ENCODE measurements at regions not wholly inside any gene's neighbourhood (a gene's known extent, or its start where the extent isn't known, plus 50 kb on each side); places are given as distances from the start of the nearest gene placed in this dataset.
"Not testable (repeated sequence)": the region's sequence is repeated elsewhere in the genome, so short reads cannot be mapped to it uniquely, and the experiment has no call there.

GRCh38 chr15:22265056-22265945 is 185.0 kb downstream of the OR4M2 start:
- Histone ChIP-seq H3K4me1 (ENCODE audit: control insufficient read depth in 2 of 2, insufficient read depth in 1 of 2, low read depth in 1 of 2, low read length in 2 of 2) (no peaks in the 10 kb centered on the region), H4K91ac (ENCODE audit: low read depth, low read length, poor library complexity) (no peak overlapping the region), H2BK120ac (ENCODE audit: low read depth, low read length) (no peak overlapping the region), H2BK5ac (ENCODE audit: low read length) (no peak overlapping the region), H4K8ac (ENCODE audit: low read depth, low read length) (no peak overlapping the region), H3K36me3 (replicated peaks in 1 of 2; ENCODE audit: control insufficient read depth in 2 of 2, insufficient read depth in 2 of 2, low read length in 2 of 2) (no peaks in the 10 kb centered on the region), H3K14ac (ENCODE audit: low read length) (no peak overlapping the region), H2AFZ (ENCODE audit: low read length) (no peak overlapping the region), H3K4me3 (ENCODE audit: low read length in 2 of 2) (no peak overlapping the region), H2AK5ac (ENCODE audit: low read depth, low read length) (no peak overlapping the region), H3K27ac (replicated peaks; ENCODE audit: low read length) (no peak overlapping the region), H3K4ac (ENCODE audit: low read length) (no peak overlapping the region), H3K27me3 (ENCODE audit: control insufficient read depth in 3 of 3, insufficient read depth in 3 of 3, low read depth in 1 of 3, low read length in 3 of 3) (peaks cover 0 to 11% (median 0%) of the 10 kb centered on the region in 3 experiments), H3K23ac (ENCODE audit: low read depth, low read length, poor library complexity) (no peak overlapping the region), H2BK12ac (ENCODE audit: low read length) (no peak overlapping the region), H3K4me2 (ENCODE audit: insufficient read depth, low read length, poor library complexity, severe bottlenecking) (no peak overlapping the region), H3K9me3 (replicated peaks in 1 of 2; ENCODE audit: control insufficient read depth in 2 of 2, insufficient read depth in 1 of 2, low read depth in 1 of 2, low read length in 2 of 2) (peaks cover 0 to 8% of the 10 kb centered on the region in 2 donors), H3K18ac (ENCODE audit: low read length) (no peak overlapping the region), H3K79me1 (ENCODE audit: low read depth, low read length) (no peaks in the 10 kb centered on the region), H2BK15ac (ENCODE audit: low read length) (no peak overlapping the region), H3K9ac (ENCODE audit: low read depth, low read length, poor library complexity) (no peak overlapping the region)
- no CpG with 5 or more reads among the region's 19 CpGs for WGBS, 2 donors (ENCODE audit: extremely low coverage in 2 of 2, insufficient read length in 2 of 2, insufficient replicate concordance in 1 of 2)
- no peak for DNase-seq (ENCODE audit: low spot score)

GRCh38 chr15:22265970-22266369 is 185.6 kb downstream of the OR4M2 start:
- Histone ChIP-seq H3K23ac (ENCODE audit: low read depth, low read length, poor library complexity) (no peak overlapping the region), H3K4me3 (ENCODE audit: low read length in 2 of 2) (no peak overlapping the region), H3K79me1 (ENCODE audit: low read depth, low read length) (no peaks in the 10 kb centered on the region), H4K8ac (ENCODE audit: low read depth, low read length) (no peak overlapping the region), H2BK5ac (ENCODE audit: low read length) (no peak overlapping the region), H2BK120ac (ENCODE audit: low read depth, low read length) (no peak overlapping the region), H3K36me3 (replicated peaks in 1 of 2; ENCODE audit: control insufficient read depth in 2 of 2, insufficient read depth in 2 of 2, low read length in 2 of 2) (no peaks in the 10 kb centered on the region), H3K18ac (ENCODE audit: low read length) (no peak overlapping the region), H3K4me2 (ENCODE audit: insufficient read depth, low read length, poor library complexity, severe bottlenecking) (no peak overlapping the region), H2AK5ac (ENCODE audit: low read depth, low read length) (no peak overlapping the region), H4K91ac (ENCODE audit: low read depth, low read length, poor library complexity) (no peak overlapping the region), H2AFZ (ENCODE audit: low read length) (no peak overlapping the region), H3K4me1 (ENCODE audit: control insufficient read depth in 2 of 2, insufficient read depth in 1 of 2, low read depth in 1 of 2, low read length in 2 of 2) (no peaks in the 10 kb centered on the region), H3K4ac (ENCODE audit: low read length) (no peak overlapping the region), H3K9ac (ENCODE audit: low read depth, low read length, poor library complexity) (no peak overlapping the region), H3K27ac (replicated peaks; ENCODE audit: low read length) (no peak overlapping the region), H3K14ac (ENCODE audit: low read length) (no peak overlapping the region), H2BK15ac (ENCODE audit: low read length) (no peak overlapping the region), H2BK12ac (ENCODE audit: low read length) (no peak overlapping the region), H3K9me3 (replicated peaks in 1 of 2; ENCODE audit: control insufficient read depth in 2 of 2, insufficient read depth in 1 of 2, low read depth in 1 of 2, low read length in 2 of 2) (peaks cover 0 to 9% of the 10 kb centered on the region in 2 donors), H3K27me3 (ENCODE audit: control insufficient read depth in 3 of 3, insufficient read depth in 3 of 3, low read depth in 1 of 3, low read length in 3 of 3) (peaks cover 0 to 11% (median 0%) of the 10 kb centered on the region in 3 experiments)
- no peak for DNase-seq (ENCODE audit: low spot score)
- WGBS, 2 donors (ENCODE audit: extremely low coverage in 2 of 2, insufficient read length in 2 of 2, insufficient replicate concordance in 1 of 2), result no CpG with 5 or more reads among the region's 2 CpGs

- no peak overlapping the region for H3K4me2 ChIP-seq (ENCODE audit: insufficient read depth, low read length, poor library complexity, severe bottlenecking)
- no peak overlapping the region for H2AK5ac ChIP-seq (ENCODE audit: low read depth, low read length)
- no peak overlapping the region for H2BK120ac ChIP-seq (ENCODE audit: low read depth, low read length)
- peaks cover 0 to 6% of the 10 kb centered on the region in 2 donors for H3K9me3 ChIP-seq (replicated peaks in 1 of 2; ENCODE audit: control insufficient read depth in 2 of 2, insufficient read depth in 1 of 2, low read depth in 1 of 2, low read length in 2 of 2)
- no peak overlapping the region for H2BK5ac ChIP-seq (ENCODE audit: low read length)
- no peak overlapping the region for H3K14ac ChIP-seq (ENCODE audit: low read length)
- DNase-seq (ENCODE audit: low spot score), result no peak
- no peak overlapping the region for H3K18ac ChIP-seq (ENCODE audit: low read length)
- peaks cover 0 to 11% (median 0%) of the 10 kb centered on the region in 3 experiments for H3K27me3 ChIP-seq (ENCODE audit: control insufficient read depth in 3 of 3, insufficient read depth in 3 of 3, low read depth in 1 of 3, low read length in 3 of 3)
- no CpG with 5 or more reads among the region's 9 CpGs for WGBS, 2 donors (ENCODE audit: extremely low coverage in 2 of 2, insufficient read length in 2 of 2, insufficient replicate concordance in 1 of 2)
- no peaks in the 10 kb centered on the region for H3K36me3 ChIP-seq (replicated peaks in 1 of 2; ENCODE audit: control insufficient read depth in 2 of 2, insufficient read depth in 2 of 2, low read length in 2 of 2)
- no peaks in the 10 kb centered on the region for H3K4me1 ChIP-seq (ENCODE audit: control insufficient read depth in 2 of 2, insufficient read depth in 1 of 2, low read depth in 1 of 2, low read length in 2 of 2)
- H3K4ac ChIP-seq (ENCODE audit: low read length), result no peak overlapping the region
- H2BK15ac ChIP-seq (ENCODE audit: low read length), result no peak overlapping the region
- H3K9ac ChIP-seq (ENCODE audit: low read depth, low read length, poor library complexity), result no peak overlapping the region
- no peak overlapping the region for H3K4me3 ChIP-seq (ENCODE audit: low read length in 2 of 2)
- no peak overlapping the region for H4K91ac ChIP-seq (ENCODE audit: low read depth, low read length, poor library complexity)
- H3K23ac ChIP-seq (ENCODE audit: low read depth, low read length, poor library complexity), result no peak overlapping the region
- no peak overlapping the region for H3K27ac ChIP-seq (replicated peaks; ENCODE audit: low read length)
- no peak overlapping the region for H2BK12ac ChIP-seq (ENCODE audit: low read length)
- no peak overlapping the region for H4K8ac ChIP-seq (ENCODE audit: low read depth, low read length)
- H3K79me1 ChIP-seq (ENCODE audit: low read depth, low read length), result no peaks in the 10 kb centered on the region
- H2AFZ ChIP-seq (ENCODE audit: low read length), result no peak overlapping the region
Observed at GRCh38 chr15:22267761-22268160, 187.4 kb downstream of the OR4M2 start.

- H3K36me3 ChIP-seq (replicated peaks in 1 of 2; ENCODE audit: control insufficient read depth in 2 of 2, insufficient read depth in 2 of 2, low read length in 2 of 2); H2BK120ac ChIP-seq (ENCODE audit: low read depth, low read length); H2BK15ac ChIP-seq (ENCODE audit: low read length); H3K4ac ChIP-seq (ENCODE audit: low read length); H2AFZ ChIP-seq (ENCODE audit: low read length); H3K9me3 ChIP-seq (replicated peaks in 1 of 2; ENCODE audit: control insufficient read depth in 2 of 2, insufficient read depth in 1 of 2, low read depth in 1 of 2, low read length in 2 of 2); H2AK5ac ChIP-seq (ENCODE audit: low read depth, low read length); H3K9ac ChIP-seq (ENCODE audit: low read depth, low read length, poor library complexity); H3K23ac ChIP-seq (ENCODE audit: low read depth, low read length, poor library complexity); H2BK12ac ChIP-seq (ENCODE audit: low read length); DNase-seq (ENCODE audit: low spot score); H3K79me1 ChIP-seq (ENCODE audit: low read depth, low read length); H4K8ac ChIP-seq (ENCODE audit: low read depth, low read length); H3K4me2 ChIP-seq (ENCODE audit: insufficient read depth, low read length, poor library complexity, severe bottlenecking); H3K27ac ChIP-seq (replicated peaks; ENCODE audit: low read length); H2BK5ac ChIP-seq (ENCODE audit: low read length); H3K14ac ChIP-seq (ENCODE audit: low read length); H4K91ac ChIP-seq (ENCODE audit: low read depth, low read length, poor library complexity); H3K18ac ChIP-seq (ENCODE audit: low read length); H3K4me3 ChIP-seq (ENCODE audit: low read length in 2 of 2); H3K4me1 ChIP-seq (ENCODE audit: control insufficient read depth in 2 of 2, insufficient read depth in 1 of 2, low read depth in 1 of 2, low read length in 2 of 2): not testable (repeated sequence)
- WGBS, 2 donors (ENCODE audit: extremely low coverage in 2 of 2, insufficient read length in 2 of 2, insufficient replicate concordance in 1 of 2), result no CpG with 5 or more reads among the region's 5 CpGs
- peaks cover 0 to 11% (median 0%) of the 10 kb centered on the region in 3 experiments for H3K27me3 ChIP-seq (ENCODE audit: control insufficient read depth in 3 of 3, insufficient read depth in 3 of 3, low read depth in 1 of 3, low read length in 3 of 3)
Observed at GRCh38 chr15:22268201-22268600, 187.9 kb downstream of the OR4M2 start.

All from neuronal stem cell (in vitro differentiated cells).